HFFc6 (cell line): ENCODE measurements at regions not wholly inside any gene's neighbourhood (a gene's known extent, or its start where the extent isn't known, plus 50 kb on each side); places are given as distances from the start of the nearest gene placed in this dataset.

Experiments used
- DNase-seq: peaks from one replicate; pipeline ENCODE4 v3.0.0-alpha.2; 2018
- H3K27ac Mint-ChIP-seq: 2 replicates; pipeline ENCODE4 v1.8.0; 2020; ENCODE audit warnings: mild to moderate bottlenecking, mixed read lengths
- H3K27me3 Mint-ChIP-seq: 2 replicates; pipeline ENCODE4 v1.8.0; 2021; ENCODE audit warnings: mild to moderate bottlenecking, moderate library complexity, mixed read lengths; ENCODE audit not compliant: insufficient read depth
- H3K36me3 Mint-ChIP-seq: 2 replicates; pipeline ENCODE4 v1.8.0; 2021; ENCODE audit warnings: low read depth, mixed read lengths
- H3K4me1 Mint-ChIP-seq: 2 replicates; pipeline ENCODE4 v1.8.0; 2020; ENCODE audit warnings: low read depth, mixed read lengths
- H3K4me3 Mint-ChIP-seq: 2 replicates; pipeline ENCODE4 v1.8.0; 2020; ENCODE audit warnings: mild to moderate bottlenecking, moderate library complexity, mixed read lengths
- H3K9me3 Mint-ChIP-seq: 2 replicates; pipeline ENCODE4 v1.8.0; 2020; ENCODE audit warnings: mild to moderate bottlenecking, mixed read lengths
- CTCF ChIP-seq: fragments of 200-600 bp; sonication (generic); IDR thresholded peaks from 2 replicates; pipeline ENCODE4 v1.5.0; 2021; ENCODE audit warnings: antibody characterized with exemption, mild to moderate bottlenecking

GRCh38 chr4:58767598-58767997, 1657.4 kb upstream of the IGFBP7 start:
- DNase-seq, result no peak
- H3K9me3 Mint-ChIP-seq, result peaks cover 12% of the 10 kb centered on the region
- no peaks in the 10 kb centered on the region for H3K36me3 Mint-ChIP-seq
- H3K4me1 Mint-ChIP-seq, result no peaks in the 10 kb centered on the region
- H3K4me3 Mint-ChIP-seq, result no peak overlapping the region
- H3K27me3 Mint-ChIP-seq, result no peaks in the 10 kb centered on the region
- H3K27ac Mint-ChIP-seq, result no peak overlapping the region
- TF ChIP-seq CTCF, result no peak

GRCh38 chr4:58766763-58767162, 1656.6 kb upstream of the IGFBP7 start:
- H3K36me3 Mint-ChIP-seq, result no peaks in the 10 kb centered on the region
- no peaks in the 10 kb centered on the region for H3K4me1 Mint-ChIP-seq
- H3K27me3 Mint-ChIP-seq, result no peaks in the 10 kb centered on the region
- H3K9me3 Mint-ChIP-seq, result peaks cover 12% of the 10 kb centered on the region
- H3K27ac Mint-ChIP-seq, result no peak overlapping the region
- no peak for TF ChIP-seq CTCF
- no peak for DNase-seq
- H3K4me3 Mint-ChIP-seq, result no peak overlapping the region

GRCh38 chr4:58761563-58761962, 1651.4 kb upstream of the IGFBP7 start:
- no peak for DNase-seq
- TF ChIP-seq CTCF, result no peak
- no peaks in the 10 kb centered on the region for H3K27me3 Mint-ChIP-seq
- no peak overlapping the region for H3K27ac Mint-ChIP-seq
- H3K4me1 Mint-ChIP-seq, result no peaks in the 10 kb centered on the region
- H3K36me3 Mint-ChIP-seq, result no peaks in the 10 kb centered on the region
- no peak overlapping the region for H3K4me3 Mint-ChIP-seq
- H3K9me3 Mint-ChIP-seq, result peaks cover 6% of the 10 kb centered on the region

- H3K4me3 Mint-ChIP-seq, result no peak overlapping the region
- H3K27me3 Mint-ChIP-seq, result no peaks in the 10 kb centered on the region
- H3K4me1 Mint-ChIP-seq, result no peaks in the 10 kb centered on the region
- no peak overlapping the region for H3K27ac Mint-ChIP-seq
- no peak for TF ChIP-seq CTCF
- DNase-seq, result no peak
- no peaks in the 10 kb centered on the region for H3K36me3 Mint-ChIP-seq
- peaks cover 6% of the 10 kb centered on the region for H3K9me3 Mint-ChIP-seq
These were observed 1650.6 kb upstream of the IGFBP7 start for GRCh38 chr4:58760737-58761136.

- H3K27me3 Mint-ChIP-seq, result no peaks in the 10 kb centered on the region
- no peak for DNase-seq
- H3K4me1 Mint-ChIP-seq, result no peaks in the 10 kb centered on the region
- no peak for TF ChIP-seq CTCF
- peaks cover 6% of the 10 kb centered on the region; the same call in 1 of the 2 replicates for H3K9me3 Mint-ChIP-seq
- no peaks in the 10 kb centered on the region for H3K36me3 Mint-ChIP-seq
- no peak overlapping the region for H3K4me3 Mint-ChIP-seq
- H3K27ac Mint-ChIP-seq, result no peak overlapping the region
These were observed 1649.9 kb upstream of the IGFBP7 start for GRCh38 chr4:58760100-58760499.

GRCh38 chr4:58749206-58749605, 1639.0 kb upstream of the IGFBP7 start:
- Mint-ChIP-seq H3K36me3 (no peaks in the 10 kb centered on the region), H3K4me1 (no peaks in the 10 kb centered on the region), H3K9me3 (peaks cover 18% of the 10 kb centered on the region), H3K27me3 (no peaks in the 10 kb centered on the region), H3K27ac (no peak overlapping the region), H3K4me3 (no peak overlapping the region)
- no peak for DNase-seq
- no peak for TF ChIP-seq CTCF
